Bronchial epithelial cell (primary cell): ENCODE measurements at regions not wholly inside any gene's neighbourhood (a gene's known extent, or its start where the extent isn't known, plus 50 kb on each side); places are given as distances from the start of the nearest gene placed in this dataset.

Source experiments
- DNase-seq: peaks from one replicate; pipeline ENCODE4 v3.0.0-alpha.2; 2010; ENCODE audit warnings: low read depth
- FAIRE-seq: peaks from 2 replicates; lab custom pipeline; 2011; peaks lifted over from hg19 to GRCh38; lab: Jason Lieb, UNC
- H3K27me3 ChIP-seq: 2 replicates; pipeline ENCODE4 v1.5.1; 2011; ENCODE audit warnings: low read length; ENCODE audit not compliant: control insufficient read depth, insufficient read depth
- H3K36me3 ChIP-seq: 2 replicates; pipeline ENCODE4 v1.5.1; 2011; ENCODE audit warnings: low read length; ENCODE audit not compliant: control insufficient read depth, insufficient read depth
- H3K4me3 ChIP-seq: 2 replicates; pipeline ENCODE4 v1.5.1; 2011; ENCODE audit warnings: mild to moderate bottlenecking, low read depth, low read length, control low read depth
- TF ChIP-seq, protein P1 (sequence below): IDR thresholded peaks from 2 replicates; pipeline ENCODE4 v1.5.1; 2011; ENCODE audit warnings: mild to moderate bottlenecking, moderate library complexity, low read length, control low read depth, inconsistent platforms; ENCODE audit not compliant: insufficient read depth, severe bottlenecking

DNA sequence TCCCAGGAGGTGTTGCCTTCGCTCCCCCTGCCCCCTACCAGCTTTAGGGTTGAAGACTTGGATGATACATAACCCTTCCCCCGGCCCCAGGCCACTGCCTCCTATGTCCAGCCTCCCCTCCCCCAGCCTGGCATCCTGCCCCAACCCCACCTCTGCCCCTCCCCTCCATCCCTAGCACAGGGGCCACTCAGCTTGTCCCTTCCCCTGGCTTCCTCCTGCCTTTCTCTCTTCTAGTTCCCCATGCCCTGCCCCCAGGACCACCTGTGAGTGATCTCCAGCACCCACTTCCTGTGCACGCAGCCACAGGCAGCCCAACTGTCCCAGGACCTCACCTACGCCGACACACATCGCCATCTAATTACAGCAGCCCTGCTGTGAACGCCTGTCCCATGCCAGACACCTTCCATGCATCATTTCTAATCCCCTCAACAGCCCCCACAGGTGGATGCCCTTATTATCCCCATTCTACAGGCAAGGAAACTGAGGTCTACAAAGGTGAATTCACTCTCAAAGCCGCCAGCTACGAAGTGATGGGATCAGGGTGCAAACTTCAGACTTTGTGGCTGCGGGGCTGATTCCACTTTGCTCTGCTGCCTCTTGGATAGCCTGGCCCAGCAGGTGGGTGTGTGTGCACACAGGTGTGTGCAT lies 82.4 kb upstream of the CHST15 start:
- TF ChIP-seq, protein P1, sequence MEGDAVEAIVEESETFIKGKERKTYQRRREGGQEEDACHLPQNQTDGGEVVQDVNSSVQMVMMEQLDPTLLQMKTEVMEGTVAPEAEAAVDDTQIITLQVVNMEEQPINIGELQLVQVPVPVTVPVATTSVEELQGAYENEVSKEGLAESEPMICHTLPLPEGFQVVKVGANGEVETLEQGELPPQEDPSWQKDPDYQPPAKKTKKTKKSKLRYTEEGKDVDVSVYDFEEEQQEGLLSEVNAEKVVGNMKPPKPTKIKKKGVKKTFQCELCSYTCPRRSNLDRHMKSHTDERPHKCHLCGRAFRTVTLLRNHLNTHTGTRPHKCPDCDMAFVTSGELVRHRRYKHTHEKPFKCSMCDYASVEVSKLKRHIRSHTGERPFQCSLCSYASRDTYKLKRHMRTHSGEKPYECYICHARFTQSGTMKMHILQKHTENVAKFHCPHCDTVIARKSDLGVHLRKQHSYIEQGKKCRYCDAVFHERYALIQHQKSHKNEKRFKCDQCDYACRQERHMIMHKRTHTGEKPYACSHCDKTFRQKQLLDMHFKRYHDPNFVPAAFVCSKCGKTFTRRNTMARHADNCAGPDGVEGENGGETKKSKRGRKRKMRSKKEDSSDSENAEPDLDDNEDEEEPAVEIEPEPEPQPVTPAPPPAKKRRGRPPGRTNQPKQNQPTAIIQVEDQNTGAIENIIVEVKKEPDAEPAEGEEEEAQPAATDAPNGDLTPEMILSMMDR: no peak
- no peak for DNase-seq
- no peak overlapping the region for H3K4me3 ChIP-seq
- H3K27me3 ChIP-seq: no peaks in the 10 kb centered on the region
- no peaks in the 10 kb centered on the region for H3K36me3 ChIP-seq
- no peak for FAIRE-seq

- H3K36me3 ChIP-seq: no peaks in the 10 kb centered on the region
- H3K27me3 ChIP-seq: no peaks in the 10 kb centered on the region
- no peak for FAIRE-seq
- no peak overlapping the region for H3K4me3 ChIP-seq
- DNase-seq: no peak
- TF ChIP-seq, protein P1: no peak
Observed at GRCh38 chr10:124174673-124175645, 81.6 kb upstream of the CHST15 start.

- no peak for DNase-seq
- FAIRE-seq: no peak
- H3K4me3 ChIP-seq: no peak overlapping the region
- no peaks in the 10 kb centered on the region for H3K27me3 ChIP-seq
- TF ChIP-seq, protein P1: no peak
- H3K36me3 ChIP-seq: no peaks in the 10 kb centered on the region
Observed at GRCh38 chr10:124174071-124174566, 80.7 kb upstream of the CHST15 start.

GRCh38 chr10:124173298-124173900 lies 80.0 kb upstream of the CHST15 start:
- Histone ChIP-seq H3K4me3 (no peak overlapping the region), H3K36me3 (no peaks in the 10 kb centered on the region), H3K27me3 (no peaks in the 10 kb centered on the region)
- TF ChIP-seq, protein P1: no peak
- FAIRE-seq: no peak
- no peak for DNase-seq

GRCh38 chr10:124172181-124172916 lies 79.0 kb upstream of the CHST15 start:
- TF ChIP-seq, protein P1: no peak
- H3K36me3 ChIP-seq: no peaks in the 10 kb centered on the region
- H3K4me3 ChIP-seq: no peak overlapping the region
- DNase-seq: no peak
- no peaks in the 10 kb centered on the region for H3K27me3 ChIP-seq
- FAIRE-seq: no peak
